ENCODE measurements at regions not wholly inside any gene's neighbourhood (a gene's known extent, or its start where the extent isn't known, plus 50 kb on each side); places are given as distances from the start of the nearest gene placed in this dataset.
A peak's percentile ranks its signal among the peaks of the same experiment; 100 is the strongest.
"Not testable (repeated sequence)": the region's sequence is repeated elsewhere in the genome, so short reads cannot be mapped to it uniquely, and the experiment has no call there.

DNA sequence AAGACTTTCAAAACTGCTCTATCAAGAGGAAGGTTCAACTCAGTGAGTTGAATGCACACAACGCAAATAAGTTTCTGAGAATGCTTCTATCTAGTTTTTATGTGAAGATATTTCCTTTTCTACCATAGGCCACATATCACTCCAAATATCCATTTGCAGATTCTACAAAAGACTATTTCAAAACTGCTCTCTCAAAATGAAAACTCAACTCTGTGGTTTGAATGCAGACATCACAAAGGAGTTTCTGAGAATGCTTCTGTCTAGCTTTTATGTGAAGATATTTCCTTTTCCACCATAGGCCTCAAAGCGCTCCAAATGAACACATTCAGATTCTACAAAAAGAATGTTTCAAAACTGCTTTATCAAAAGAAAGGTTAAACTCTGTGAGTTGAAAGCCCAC, 1093.1 kb upstream of the DEFB115 start:
- DNase-seq (ENCODE audit: low spot score), result not testable (repeated sequence)

DNA sequence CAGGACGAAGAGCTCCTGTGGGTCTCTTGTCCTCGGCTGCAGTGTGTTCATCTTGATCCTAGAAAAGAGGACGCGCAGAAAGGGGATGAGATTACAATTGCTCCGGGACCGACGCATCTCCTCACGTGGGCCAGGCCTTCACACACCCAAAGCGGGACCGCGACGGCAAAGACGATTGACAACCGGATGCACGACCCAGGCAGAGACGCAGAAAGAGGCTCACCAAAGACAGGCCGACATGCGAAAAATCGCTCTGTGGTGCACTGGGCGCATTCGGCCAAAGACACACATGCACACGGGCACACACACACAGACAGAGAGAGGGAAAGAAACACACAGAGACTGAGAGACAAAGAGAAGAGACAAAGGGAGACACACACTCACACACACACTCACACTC, 1089.9 kb upstream of the DEFB115 start:
- no peak for DNase-seq (ENCODE audit: low spot score)

- no peak for DNase-seq (ENCODE audit: low spot score)
Observed at GRCh38 chr20:30168025-30168799, 1089.3 kb upstream of the DEFB115 start.

GRCh38 chr20:30168800-30169138, 1088.7 kb upstream of the DEFB115 start:
- DNase-seq (ENCODE audit: low spot score), result no peak

- DNase-seq (ENCODE audit: low spot score), result no peak
Observed at GRCh38 chr20:30175681-30176080, 1081.8 kb upstream of the DEFB115 start.

- not testable (repeated sequence) for DNase-seq (ENCODE audit: low spot score)
Observed at GRCh38 chr20:30183124-30183523, 1074.3 kb upstream of the DEFB115 start.

DNA sequence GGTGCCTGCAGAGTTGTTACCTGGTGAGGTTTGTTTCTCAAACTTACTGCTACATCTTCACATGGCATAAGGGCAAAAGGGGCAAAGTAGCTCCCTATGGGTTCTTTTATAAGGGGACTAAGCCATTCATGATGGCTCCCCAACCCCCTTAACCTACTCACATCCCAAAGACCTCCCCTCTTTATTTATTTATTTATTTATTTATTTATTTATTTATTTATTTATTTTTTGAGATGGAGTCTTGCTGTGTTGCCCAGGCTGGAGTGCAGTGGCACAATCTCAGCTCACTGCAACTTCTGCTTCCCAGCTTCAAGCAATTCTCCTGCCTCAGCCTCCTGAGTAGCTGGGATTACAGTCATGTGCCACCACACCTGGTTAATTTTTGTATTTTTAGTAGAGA, 1065.7 kb upstream of the DEFB115 start:
- DNase-seq (ENCODE audit: low spot score), result not testable (repeated sequence)

- DNase-seq (ENCODE audit: low spot score), result not testable (repeated sequence)
Observed at GRCh38 chr20:30234477-30234876, 1023.0 kb upstream of the DEFB115 start.

- not testable (repeated sequence) for DNase-seq (ENCODE audit: low spot score)
Observed at GRCh38 chr20:30275073-30275472, 982.4 kb upstream of the DEFB115 start.

- DNase-seq (ENCODE audit: low spot score), result no peak
Observed at GRCh38 chr20:30281584-30282197, 975.8 kb upstream of the DEFB115 start.

- peak; percentile 82 for DNase-seq (ENCODE audit: low spot score)
Observed at GRCh38 chr20:30283476-30284280, 973.8 kb upstream of the DEFB115 start.

DNA sequence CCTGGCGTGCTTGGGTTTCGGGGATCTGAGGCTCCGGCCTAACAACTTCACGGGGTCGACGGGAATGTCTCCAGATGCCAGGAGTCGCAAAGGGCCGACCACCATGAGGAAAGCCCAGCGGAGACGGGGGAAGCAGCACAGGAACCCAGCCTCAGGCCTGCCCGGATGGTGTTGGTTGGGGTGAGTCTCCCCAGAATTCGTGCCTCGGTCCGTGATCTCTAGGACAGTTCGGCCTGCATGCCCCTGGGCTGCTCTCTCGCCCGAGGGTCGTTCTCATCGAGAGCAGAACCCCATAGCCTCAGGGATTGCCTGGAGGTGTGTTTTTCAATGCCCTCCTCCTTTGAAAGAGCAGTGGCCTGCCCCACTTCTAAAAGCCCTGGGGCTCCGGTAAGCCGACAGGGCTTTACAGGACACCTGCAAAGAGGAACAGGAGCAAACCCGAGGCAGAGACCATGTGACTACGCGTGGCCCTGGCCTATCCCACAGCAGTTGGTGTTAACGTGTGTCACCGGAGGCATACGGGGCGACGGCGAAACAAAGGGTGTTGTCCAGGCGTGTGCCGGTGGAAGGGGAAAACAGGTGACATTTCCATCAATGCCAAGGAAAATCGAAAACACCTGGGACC, 973.1 kb upstream of the DEFB115 start:
- no peak for DNase-seq (ENCODE audit: low spot score)

- DNase-seq (ENCODE audit: low spot score), result no peak
Observed at GRCh38 chr20:30285677-30286076, 971.8 kb upstream of the DEFB115 start.

DNA sequence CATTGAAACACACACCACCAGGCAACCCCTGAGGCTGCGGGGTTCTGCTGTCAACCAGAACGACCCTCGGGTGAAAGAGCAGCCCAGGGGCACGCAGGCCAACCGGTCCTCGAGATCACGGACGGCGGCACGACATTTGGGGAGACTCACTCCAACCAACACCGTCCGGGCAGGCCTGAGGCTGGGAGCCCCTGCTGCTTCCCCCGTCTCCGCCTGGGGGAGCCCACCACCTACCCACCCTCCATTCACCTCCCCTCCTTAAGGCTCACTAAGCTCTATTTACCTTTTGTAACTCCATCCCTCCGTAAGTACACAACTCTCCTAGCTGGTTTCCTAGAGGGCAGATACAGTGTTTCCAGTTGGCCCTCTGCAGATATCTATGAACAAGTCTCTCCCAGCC, 971.3 kb upstream of the DEFB115 start:
- no peak for DNase-seq (ENCODE audit: low spot score)

DNA sequence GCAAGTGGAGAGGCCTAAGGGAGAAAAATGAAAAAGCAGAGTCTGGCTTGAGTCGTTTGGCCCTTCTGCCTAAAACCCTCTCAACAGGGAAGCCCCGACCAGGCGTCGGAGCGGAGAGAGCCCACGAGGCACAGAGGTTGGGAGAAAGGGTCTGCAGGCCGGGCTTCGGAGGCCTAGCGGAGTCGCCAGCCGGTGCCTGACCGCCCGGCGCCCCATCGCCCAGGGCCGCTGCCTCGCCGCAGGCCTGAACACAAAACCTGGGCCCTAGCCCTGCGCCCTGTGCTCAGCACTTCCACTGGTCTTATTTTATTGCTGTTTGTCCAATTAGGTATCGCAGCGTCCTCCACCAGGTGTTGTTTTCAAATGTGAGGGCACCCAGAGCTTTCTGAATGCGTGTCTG, 970.0 kb upstream of the DEFB115 start:
- not testable (repeated sequence) for DNase-seq (ENCODE audit: low spot score)

- DNase-seq (ENCODE audit: low spot score), result no peak
Observed at GRCh38 chr20:30288346-30288745, 969.1 kb upstream of the DEFB115 start.

GRCh38 chr20:30289049-30289448, 968.4 kb upstream of the DEFB115 start:
- not testable (repeated sequence) for DNase-seq (ENCODE audit: low spot score)

DNA sequence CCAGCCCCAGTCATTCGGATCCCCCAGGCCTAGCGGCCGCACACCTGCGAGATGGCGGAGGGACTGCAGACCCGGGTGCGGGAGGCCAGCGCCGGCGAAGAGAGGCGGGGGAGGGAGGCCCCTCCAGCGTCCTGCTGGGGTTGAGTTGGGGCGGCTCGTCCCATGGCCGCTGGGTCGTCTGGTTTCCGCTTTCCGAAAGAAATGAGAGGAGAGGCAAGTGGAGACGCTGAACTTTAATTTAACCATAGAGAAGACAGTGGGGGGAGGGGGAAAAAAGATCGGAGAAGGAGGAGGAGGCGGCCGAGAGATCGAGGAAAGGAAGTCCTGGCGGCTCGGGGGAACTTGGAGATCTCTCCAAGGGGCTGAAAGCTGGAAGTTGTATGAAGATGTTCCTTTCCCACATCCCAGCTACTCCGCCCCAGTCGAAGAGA, 967.7 kb upstream of the DEFB115 start:
- not testable (repeated sequence) for DNase-seq (ENCODE audit: low spot score)

DNA sequence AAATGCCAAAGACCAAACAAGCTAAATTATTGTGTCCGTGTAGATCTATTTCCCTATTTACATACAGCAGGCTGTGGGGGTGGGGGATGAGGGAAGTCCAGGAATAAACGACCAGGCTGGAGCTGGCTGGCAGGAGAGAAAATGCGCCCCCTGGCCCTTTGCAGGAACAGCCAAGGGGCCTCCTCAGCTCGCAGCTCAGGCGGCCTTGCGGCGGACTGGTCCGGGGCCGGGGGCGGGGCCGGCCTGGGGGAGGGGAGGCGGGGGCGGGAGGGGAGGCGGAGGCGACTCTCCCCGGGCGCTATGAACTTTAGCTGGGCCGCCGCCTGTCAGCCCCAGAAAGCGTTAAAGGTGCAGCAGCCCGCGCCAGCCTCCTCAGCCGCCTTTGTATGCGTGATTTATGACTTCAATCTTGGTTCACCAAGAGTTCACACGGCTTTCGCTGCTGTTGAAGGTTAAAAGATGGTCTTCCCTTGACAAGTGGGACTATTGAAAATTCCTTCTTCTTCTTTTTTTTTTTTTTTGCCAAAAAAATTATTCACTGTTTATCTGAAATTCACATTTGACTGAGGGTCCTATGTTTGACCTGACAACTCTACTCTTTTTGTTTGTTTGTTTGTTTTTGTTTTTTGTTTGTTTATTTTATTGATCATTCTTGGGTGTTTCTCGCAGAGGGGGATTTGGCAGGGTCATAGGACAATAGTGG, 967.0 kb upstream of the DEFB115 start:
- not testable (repeated sequence) for DNase-seq (ENCODE audit: low spot score)

DNA sequence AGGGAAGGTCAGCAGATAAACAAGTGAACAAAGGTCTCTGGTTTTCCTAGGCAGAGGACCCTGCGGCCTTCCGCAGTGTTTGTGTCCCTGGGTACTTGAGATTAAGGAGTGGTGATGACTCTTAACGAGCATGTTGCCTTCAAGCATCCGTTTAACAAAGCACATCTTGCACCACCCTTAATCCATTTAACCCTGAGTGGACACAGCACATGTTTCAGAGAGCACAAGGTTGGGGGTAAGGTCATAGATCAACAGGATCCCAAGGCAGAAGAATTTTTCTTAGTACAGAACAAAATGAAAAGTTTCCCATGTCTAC, 966.4 kb upstream of the DEFB115 start:
- not testable (repeated sequence) for DNase-seq (ENCODE audit: low spot score)

GRCh38 chr20:30291686-30292085, 965.8 kb upstream of the DEFB115 start:
- not testable (repeated sequence) for DNase-seq (ENCODE audit: low spot score)

DNA sequence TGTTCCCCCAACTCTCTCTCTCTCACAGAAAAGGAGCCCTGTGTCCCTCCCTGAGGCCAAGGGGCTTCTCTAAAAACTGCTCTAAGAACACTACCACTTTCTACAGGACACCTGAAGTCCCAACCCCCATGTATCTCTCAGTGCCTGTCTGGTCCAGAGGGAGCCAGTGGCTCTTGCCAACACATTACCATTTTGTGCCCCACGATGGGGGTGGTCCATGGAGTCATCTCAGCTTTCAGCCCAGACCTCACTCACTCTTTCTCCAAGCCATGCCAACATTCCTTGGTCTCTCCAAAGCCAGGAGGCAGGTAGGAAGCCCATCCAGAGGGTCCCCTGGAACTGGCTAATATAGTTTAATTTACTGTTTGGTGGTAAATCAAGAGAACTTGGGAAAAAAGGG, 962.1 kb upstream of the DEFB115 start:
- DNase-seq (ENCODE audit: low spot score), result not testable (repeated sequence)
